ENCODE measurements at regions not wholly inside any gene's neighbourhood (a gene's known extent, or its start where the extent isn't known, plus 50 kb on each side); places are given as distances from the start of the nearest gene placed in this dataset.

DNA sequence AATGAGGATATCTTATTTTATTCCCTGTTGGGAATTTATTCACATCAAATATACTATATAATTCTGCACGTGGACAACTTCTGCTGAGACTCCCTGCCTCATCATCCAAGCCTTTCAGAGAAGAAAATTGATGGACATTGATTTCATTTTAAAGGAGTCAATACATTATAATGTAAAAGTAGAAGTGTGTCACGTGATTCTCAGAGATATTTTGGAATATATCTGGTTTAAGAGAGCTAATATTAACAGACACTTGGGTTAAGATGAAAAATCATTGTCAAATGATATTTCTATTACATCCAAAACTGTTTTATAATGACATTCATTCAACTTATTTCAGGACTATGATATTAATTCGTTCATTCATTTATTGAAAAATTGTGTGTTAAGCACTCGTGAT, 314.2 kb downstream of the ADGRL2 start:
- no peak for TF ChIP-seq SIN3A (IDR thresholded peaks at IDR 0.05; ENCODE audit: borderline replicate concordance, insufficient read depth, low read length)
- TF ChIP-seq, protein P1, sequence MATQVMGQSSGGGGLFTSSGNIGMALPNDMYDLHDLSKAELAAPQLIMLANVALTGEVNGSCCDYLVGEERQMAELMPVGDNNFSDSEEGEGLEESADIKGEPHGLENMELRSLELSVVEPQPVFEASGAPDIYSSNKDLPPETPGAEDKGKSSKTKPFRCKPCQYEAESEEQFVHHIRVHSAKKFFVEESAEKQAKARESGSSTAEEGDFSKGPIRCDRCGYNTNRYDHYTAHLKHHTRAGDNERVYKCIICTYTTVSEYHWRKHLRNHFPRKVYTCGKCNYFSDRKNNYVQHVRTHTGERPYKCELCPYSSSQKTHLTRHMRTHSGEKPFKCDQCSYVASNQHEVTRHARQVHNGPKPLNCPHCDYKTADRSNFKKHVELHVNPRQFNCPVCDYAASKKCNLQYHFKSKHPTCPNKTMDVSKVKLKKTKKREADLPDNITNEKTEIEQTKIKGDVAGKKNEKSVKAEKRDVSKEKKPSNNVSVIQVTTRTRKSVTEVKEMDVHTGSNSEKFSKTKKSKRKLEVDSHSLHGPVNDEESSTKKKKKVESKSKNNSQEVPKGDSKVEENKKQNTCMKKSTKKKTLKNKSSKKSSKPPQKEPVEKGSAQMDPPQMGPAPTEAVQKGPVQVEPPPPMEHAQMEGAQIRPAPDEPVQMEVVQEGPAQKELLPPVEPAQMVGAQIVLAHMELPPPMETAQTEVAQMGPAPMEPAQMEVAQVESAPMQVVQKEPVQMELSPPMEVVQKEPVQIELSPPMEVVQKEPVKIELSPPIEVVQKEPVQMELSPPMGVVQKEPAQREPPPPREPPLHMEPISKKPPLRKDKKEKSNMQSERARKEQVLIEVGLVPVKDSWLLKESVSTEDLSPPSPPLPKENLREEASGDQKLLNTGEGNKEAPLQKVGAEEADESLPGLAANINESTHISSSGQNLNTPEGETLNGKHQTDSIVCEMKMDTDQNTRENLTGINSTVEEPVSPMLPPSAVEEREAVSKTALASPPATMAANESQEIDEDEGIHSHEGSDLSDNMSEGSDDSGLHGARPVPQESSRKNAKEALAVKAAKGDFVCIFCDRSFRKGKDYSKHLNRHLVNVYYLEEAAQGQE (IDR thresholded peaks at IDR 0.05; ENCODE audit: insufficient read depth in 1 of 2, low read depth in 2 of 2, low read length in 2 of 2): no peak
- TF ChIP-seq POLR2AphosphoS5 (IDR thresholded peaks at IDR 0.05; ENCODE audit: low read depth, low read length): no peak
